A673 (cell line): ENCODE measurements at regions not wholly inside any gene's neighbourhood (a gene's known extent, or its start where the extent isn't known, plus 50 kb on each side); places are given as distances from the start of the nearest gene placed in this dataset.
"Not testable (repeated sequence)": the region's sequence is repeated elsewhere in the genome, so short reads cannot be mapped to it uniquely, and the experiment has no call there.

Experiments
- BruUV-seq: library from RNA; stranded (reverse); fragments of 400-500 nt; replicated peaks from 2 replicates; lab custom pipeline; 2021; lab: Mats Ljungman, UMichigan
- CTCF ChIA-PET: fragments of 300-600 bp; sonication (Branson Sonifier 250); formaldehyde crosslinking; loops from one replicate; lab custom pipeline; 2022; ENCODE audit warnings: antibody characterized with exemption; lab: Charles Lee
- POLR2A ChIA-PET: fragments of 300-600 bp; sonication (Branson Sonifier 250); formaldehyde crosslinking; loops from one replicate; lab custom pipeline; 2022; ENCODE audit warnings: antibody characterized with exemption; ENCODE audit not compliant: low non-redundant PET; lab: Charles Lee
- DNase-seq: peaks from one replicate; pipeline ENCODE4 v3.0.0-alpha.2; 2015; ENCODE audit warnings: low spot score
- H3K27ac ChIP-seq: fragments of 200-600 bp; sonication (generic); 2 replicates; pipeline ENCODE4 v1.5.1; 2016; ENCODE audit warnings: mixed run types, low read depth, mild to moderate bottlenecking, mixed read lengths, antibody characterized with exemption, low read length; ENCODE audit not compliant: poor library complexity, severe bottlenecking
- H3K27me3 ChIP-seq: fragments of 200-600 bp; sonication (generic); replicated peaks from 2 replicates; pipeline ENCODE4 v1.6.1; 2017; ENCODE audit warnings: mixed run types, low read depth, mild to moderate bottlenecking, mixed read lengths, antibody characterized with exemption, low read length; ENCODE audit not compliant: insufficient read depth, poor library complexity
- H3K36me3 ChIP-seq: fragments of 200-600 bp; sonication (generic); 2 replicates; pipeline ENCODE4 v1.6.1; 2016; ENCODE audit warnings: mixed run types, mild to moderate bottlenecking, mixed read lengths, antibody characterized with exemption, low read length; ENCODE audit not compliant: insufficient read depth, poor library complexity, severe bottlenecking
- H3K4me1 ChIP-seq: fragments of 200-600 bp; sonication (generic); 2 replicates; pipeline ENCODE4 v1.6.1; 2017; ENCODE audit warnings: mixed run types, mild to moderate bottlenecking, mixed read lengths, antibody characterized with exemption, low read length; ENCODE audit not compliant: insufficient read depth, poor library complexity, severe bottlenecking
- H3K4me3 ChIP-seq: fragments of 200-600 bp; sonication (generic); 2 replicates; pipeline ENCODE4 v1.5.1; 2016; ENCODE audit warnings: low read depth, mixed run types, mild to moderate bottlenecking, mixed read lengths, low read length; ENCODE audit not compliant: poor library complexity, severe bottlenecking
- H3K9me3 ChIP-seq: fragments of 200-600 bp; sonication (generic); 2 replicates; pipeline ENCODE4 v1.6.1; 2016; ENCODE audit warnings: mixed run types, low read depth, mild to moderate bottlenecking, mixed read lengths, antibody characterized with exemption, low read length; ENCODE audit not compliant: poor library complexity, severe bottlenecking
- CTCF ChIP-seq: fragments of 300-800, 200-600 bp; sonication (generic); conservative IDR thresholded peaks from 2 replicates; pipeline ENCODE4 v1.5.1; 2017; ENCODE audit warnings: low read depth, mild to moderate bottlenecking, antibody characterized with exemption, low read length, moderate library complexity, mixed read lengths
- EZH2 ChIP-seq: fragments of 200-600 bp; sonication (generic); IDR thresholded peaks from 2 replicates; pipeline ENCODE4 v1.6.1; 2017; ENCODE audit warnings: borderline replicate concordance, low read depth, mild to moderate bottlenecking, mixed read lengths, antibody characterized with exemption, low read length; ENCODE audit not compliant: poor library complexity, severe bottlenecking
- intact Hi-C: fragments of 100-400 bp; cut with micrococcal nuclease; formaldehyde crosslinking; loops from one replicate; pipeline ENCODE4 v1.10.0; 2022; ENCODE audit not compliant: unreplicated experiment

GRCh38 chr5:124831687-124832240, 85.3 kb upstream of the ZNF608 start:
- DNase-seq, result no peak
- no peaks in the 10 kb centered on the region for H3K4me1 ChIP-seq
- intact Hi-C loops, result no loop called here
- POLR2A ChIA-PET, result no interaction called here
- no peaks in the 10 kb centered on the region for H3K36me3 ChIP-seq
- no peak overlapping the region for H3K4me3 ChIP-seq
- H3K9me3 ChIP-seq, result no peaks in the 10 kb centered on the region
- BruUV-seq, result no TSS peak
- no peak overlapping the region for H3K27ac ChIP-seq
- TF ChIP-seq CTCF (no peak), EZH2 (no peak)
- CTCF ChIA-PET, result no interaction called here
- H3K27me3 ChIP-seq, result no peaks in the 10 kb centered on the region

GRCh38 chr5:124832510-124832909, 86.1 kb upstream of the ZNF608 start:
- H3K4me3 ChIP-seq, result no peak overlapping the region
- no peak for TF ChIP-seq CTCF
- no peak for TF ChIP-seq EZH2
- ChIA-PET POLR2A (no interaction called here), CTCF (no interaction called here)
- no peak for DNase-seq
- H3K36me3 ChIP-seq, result no peaks in the 10 kb centered on the region
- H3K27ac ChIP-seq, result no peak overlapping the region
- no peaks in the 10 kb centered on the region for H3K9me3 ChIP-seq
- intact Hi-C loops, result no loop called here
- H3K27me3 ChIP-seq, result no peaks in the 10 kb centered on the region
- BruUV-seq, result no TSS peak
- no peaks in the 10 kb centered on the region for H3K4me1 ChIP-seq

- DNase-seq, intact Hi-C loops, CTCF ChIA-PET, H3K36me3 ChIP-seq, H3K4me1 ChIP-seq, H3K27ac ChIP-seq, POLR2A ChIA-PET, BruUV-seq, H3K27me3 ChIP-seq, H3K4me3 ChIP-seq, H3K9me3 ChIP-seq: not testable (repeated sequence)
Observed at GRCh38 chr5:124836314-124836713, 89.9 kb upstream of the ZNF608 start.

- Histone ChIP-seq H3K36me3 (no peaks in the 10 kb centered on the region), H3K4me1 (no peaks in the 10 kb centered on the region), H3K9me3 (no peaks in the 10 kb centered on the region), H3K4me3 (no peak overlapping the region), H3K27me3 (no peaks in the 10 kb centered on the region), H3K27ac (no peak overlapping the region)
- no TSS peak for BruUV-seq
- DNase-seq, result no peak
- CTCF ChIA-PET, result no interaction called here
- intact Hi-C loops, result no loop called here
- POLR2A ChIA-PET, result no interaction called here
- no peak for TF ChIP-seq EZH2
- no peak for TF ChIP-seq CTCF
Observed at GRCh38 chr5:124839371-124839998, 93.0 kb upstream of the ZNF608 start.
